ENCODE measurements at regions not wholly inside any gene's neighbourhood (a gene's known extent, or its start where the extent isn't known, plus 50 kb on each side); places are given as distances from the start of the nearest gene placed in this dataset.

- no peak for TF ChIP-seq GATA2 (IDR thresholded peaks at IDR 0.05; ENCODE audit: low read depth, low read length)
- no peak for TF ChIP-seq GATA3 (IDR thresholded peaks at IDR 0.05; ENCODE audit: low read depth, low read length)
Observed at GRCh38 chr21:41095983-41096382, 72.0 kb upstream of the BACE2 start.

Measured in SH-SY5Y (cell line).